Esophagus squamous epithelium (tissue), 4 donors: ENCODE measurements at regions not wholly inside any gene's neighbourhood (a gene's known extent, or its start where the extent isn't known, plus 50 kb on each side); places are given as distances from the start of the nearest gene placed in this dataset.

Experiments used
- CTCF ChIP-seq, 6 experiments: fragments of 450-650 bp in 4 of 6; fragments of 200-600 bp in 2 of 6; sonication (generic) in 2 of 6; IDR thresholded peaks; one replicate each; pipeline ENCODE4 v1.5.1; 2016 to 2019; ENCODE audit warnings: antibody characterized with exemption in 6 of 6, mild to moderate bottlenecking in 4 of 6, moderate library complexity in 4 of 6
- POLR2A ChIP-seq, 4 donors: fragments of 450-650 bp; IDR thresholded peaks; one replicate each; pipeline ENCODE4 v1.6.1; 2017; ENCODE audit warnings: antibody characterized with exemption in 4 of 4, mild to moderate bottlenecking in 4 of 4, moderate library complexity in 3 of 4

- no peak for TF ChIP-seq CTCF (IDR thresholded peaks at IDR 0.05)
- no peak for TF ChIP-seq POLR2A (IDR thresholded peaks at IDR 0.05)
These were observed 714.9 kb downstream of the NOVA1 start for GRCh38 chr14:25882899-25883298.
